Fibroblast of skin of left biceps (primary cell): ENCODE measurements at regions not wholly inside any gene's neighbourhood (a gene's known extent, or its start where the extent isn't known, plus 50 kb on each side); places are given as distances from the start of the nearest gene placed in this dataset.

ENCODE experiments used
- DNase-seq, 2 experiments: peaks; one replicate each; pipeline ENCODE4 v3.0.0-alpha.2; 2013; ENCODE audit warnings: low read depth in 2 of 2

DNA sequence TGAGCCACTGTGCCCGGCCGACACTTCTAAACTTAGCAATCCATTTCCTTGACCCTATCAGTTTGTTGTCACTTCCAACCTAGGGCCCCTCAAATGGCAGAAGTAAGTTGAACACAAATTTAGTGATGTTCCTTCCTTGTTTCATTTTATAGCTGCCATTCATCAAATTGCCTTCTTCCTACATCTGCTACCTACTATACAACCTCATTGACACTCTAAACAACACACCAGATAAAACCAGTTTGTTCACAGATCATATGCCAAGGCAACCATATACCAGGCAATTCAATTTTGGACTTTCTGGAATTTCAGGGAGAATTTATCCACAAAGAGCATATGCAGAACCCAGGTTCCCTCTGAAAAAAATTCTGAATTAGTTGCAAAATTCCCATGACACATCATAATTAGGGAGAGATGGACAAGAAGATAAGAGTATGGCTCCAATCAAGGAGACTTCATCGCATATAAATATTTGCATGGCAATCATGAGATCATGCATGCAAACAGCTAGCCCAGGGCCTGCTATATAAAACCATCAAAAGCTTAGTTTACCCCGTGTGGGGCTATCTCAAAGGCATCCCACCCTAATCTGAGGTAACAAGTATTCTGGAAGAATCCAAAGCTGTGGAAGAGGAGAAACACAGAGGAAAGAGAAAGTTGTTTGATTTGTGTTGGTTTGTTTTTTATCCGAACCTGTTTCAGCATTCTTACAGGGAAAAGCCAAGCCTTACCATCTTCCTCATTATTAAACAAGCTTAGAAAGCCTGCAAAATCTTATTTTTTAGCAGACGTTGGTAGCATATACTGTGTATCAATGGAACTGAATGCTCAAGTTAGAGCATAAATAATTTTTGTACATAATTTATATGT lies 132.8 kb upstream of the TNFAIP3 start:
- no peak for DNase-seq

DNA sequence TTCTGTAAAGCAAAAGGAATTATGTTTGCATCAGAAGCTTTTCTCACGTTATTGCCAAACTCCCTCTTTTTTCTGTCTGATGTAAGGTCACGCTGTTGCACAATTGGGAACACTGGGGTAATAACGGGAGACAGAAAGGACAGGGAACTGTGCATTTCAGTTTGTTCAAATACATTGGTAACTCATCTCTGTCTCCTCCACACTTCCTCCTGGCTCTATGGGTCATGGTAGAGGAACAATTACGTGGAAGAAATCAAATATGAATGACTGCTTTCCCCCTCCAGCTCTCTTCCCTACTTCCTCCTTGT lies 132.2 kb upstream of the TNFAIP3 start:
- no peak for DNase-seq

DNA sequence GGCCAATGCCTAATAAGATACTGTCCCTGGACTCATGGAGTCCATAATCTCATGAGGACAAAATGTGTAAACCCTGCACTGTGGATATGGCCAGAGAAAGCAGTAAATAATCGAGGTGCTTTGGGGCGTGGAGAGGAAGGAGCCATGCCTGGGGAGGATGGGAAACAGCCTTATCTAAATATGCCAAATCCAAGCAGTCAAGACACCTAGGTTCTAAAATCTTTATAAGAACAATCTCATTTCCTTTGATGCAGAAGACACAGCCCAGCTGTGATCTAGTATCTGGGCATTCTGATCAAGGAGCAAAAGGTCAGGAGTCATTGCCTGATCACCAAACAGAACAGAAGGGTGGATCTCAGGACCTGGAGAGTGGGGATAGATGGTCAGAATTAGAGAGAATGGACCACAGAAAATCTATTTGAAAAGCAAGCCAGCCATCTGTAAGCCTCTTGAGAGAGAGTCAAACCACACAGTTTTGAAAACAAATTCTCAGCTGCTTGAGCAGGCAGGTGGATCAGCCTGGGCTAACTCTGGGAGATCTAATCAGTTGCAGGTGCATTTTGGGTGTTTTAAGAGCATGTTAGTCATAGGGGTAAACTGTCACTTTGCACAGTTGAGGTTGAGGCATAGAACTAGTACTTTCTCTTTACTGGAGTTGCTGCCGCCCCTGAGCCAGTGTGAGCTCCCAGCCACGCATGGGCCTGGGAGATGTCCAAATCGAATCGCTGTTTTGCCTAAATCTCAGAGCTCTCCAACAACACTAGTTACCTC lies 130.8 kb upstream of the TNFAIP3 start:
- DNase-seq, result no peak

DNA sequence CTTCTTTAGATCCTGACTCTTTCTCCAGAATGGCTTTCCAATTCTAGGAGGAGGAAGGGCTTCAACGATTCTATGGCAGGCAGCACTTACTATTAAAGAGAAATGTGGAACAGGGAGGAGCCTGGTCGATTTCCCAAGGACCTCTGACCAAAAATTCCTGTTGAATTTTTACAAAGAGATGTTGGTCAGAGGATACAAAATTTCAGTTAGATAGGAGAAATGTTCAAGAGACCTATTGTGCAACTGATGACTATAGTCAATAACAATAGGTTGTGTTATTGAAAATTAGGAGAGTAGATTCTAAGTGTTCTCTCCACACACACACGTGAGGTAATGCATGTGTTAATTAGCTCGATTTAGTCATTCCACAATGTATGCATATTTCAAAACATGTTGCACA lies 130.1 kb upstream of the TNFAIP3 start:
- no peak for DNase-seq

DNA sequence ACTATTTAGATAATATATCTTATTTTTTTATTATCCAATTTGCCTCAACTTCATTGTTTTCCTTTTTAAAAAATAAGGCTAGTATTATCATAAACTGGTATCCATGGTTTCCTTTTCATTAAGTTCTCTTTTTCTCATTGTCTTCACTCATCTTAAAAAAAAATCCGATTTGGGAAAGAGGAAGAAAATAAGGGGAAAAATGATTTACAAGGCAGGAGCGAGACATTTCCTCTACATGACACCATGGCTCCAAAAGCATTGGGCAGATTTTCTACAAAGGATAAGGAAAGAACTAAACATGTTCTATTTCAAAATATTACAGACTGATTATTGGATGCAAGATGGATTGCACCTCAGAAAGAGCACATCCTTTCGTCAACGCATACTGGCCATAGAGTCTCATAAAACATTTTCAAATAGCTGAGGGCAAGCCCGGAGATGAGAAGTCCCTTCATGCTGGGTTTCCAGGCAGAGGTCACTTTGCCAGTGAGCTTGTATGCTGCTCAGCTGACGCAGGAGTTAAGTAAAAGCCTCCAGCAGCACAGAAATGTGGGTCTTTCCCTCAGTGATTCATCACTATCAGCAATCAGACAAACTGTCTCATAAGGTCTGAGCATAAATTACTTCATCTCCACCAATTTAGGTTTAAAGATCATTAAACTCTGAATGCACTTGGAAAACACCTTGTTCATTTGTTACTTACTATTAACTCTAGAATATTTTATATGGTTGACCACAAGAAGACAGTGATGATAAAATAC lies 129.0 kb upstream of the TNFAIP3 start:
- no peak for DNase-seq

DNA sequence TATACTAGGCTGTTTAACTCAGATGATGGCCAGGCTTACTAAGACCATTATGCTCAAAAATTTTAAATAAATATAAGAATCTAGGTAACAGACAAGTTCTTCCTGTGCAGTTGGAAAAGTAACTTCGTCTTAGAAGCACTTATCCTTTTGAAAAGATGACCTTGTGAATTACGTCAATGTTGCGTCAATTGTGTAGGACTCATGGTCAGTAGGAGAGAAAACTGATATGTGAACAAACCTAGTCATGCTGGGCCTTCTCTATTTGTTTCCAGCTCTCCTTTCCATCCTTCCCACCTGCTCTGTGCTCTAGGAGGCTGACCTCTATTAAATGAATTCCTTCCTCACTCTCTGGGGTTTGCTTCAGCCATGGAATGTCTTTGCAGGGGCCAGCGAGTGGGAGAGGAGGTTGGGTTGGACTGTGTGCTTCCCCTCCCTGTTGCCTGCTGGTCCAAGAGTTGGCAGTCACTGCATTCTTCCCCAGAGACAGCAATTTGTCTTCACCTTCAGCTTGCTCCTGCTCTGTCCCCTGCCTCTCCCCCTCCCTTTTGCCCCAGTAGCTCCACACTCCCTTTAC lies 128.0 kb upstream of the TNFAIP3 start:
- no peak for DNase-seq

DNA sequence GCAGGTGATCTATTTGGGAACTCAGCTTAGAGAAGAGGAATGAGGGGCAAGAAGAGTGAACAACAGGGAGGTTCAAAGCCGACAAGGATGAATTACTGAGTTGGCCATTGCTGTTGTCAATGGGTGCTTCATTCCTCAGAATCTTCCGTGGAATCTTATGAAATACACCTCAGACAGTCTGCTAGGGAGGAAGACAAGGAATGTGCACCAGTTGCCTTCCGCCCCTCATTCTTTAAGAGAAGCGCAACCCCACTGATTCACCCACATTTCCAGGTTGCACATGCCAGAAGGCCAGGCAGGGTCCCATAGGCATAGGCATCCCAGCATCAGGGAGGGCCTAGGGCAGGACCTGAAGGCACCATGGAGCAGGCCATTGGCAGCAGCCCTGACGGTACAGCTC lies 127.5 kb upstream of the TNFAIP3 start:
- DNase-seq, result no peak

DNA sequence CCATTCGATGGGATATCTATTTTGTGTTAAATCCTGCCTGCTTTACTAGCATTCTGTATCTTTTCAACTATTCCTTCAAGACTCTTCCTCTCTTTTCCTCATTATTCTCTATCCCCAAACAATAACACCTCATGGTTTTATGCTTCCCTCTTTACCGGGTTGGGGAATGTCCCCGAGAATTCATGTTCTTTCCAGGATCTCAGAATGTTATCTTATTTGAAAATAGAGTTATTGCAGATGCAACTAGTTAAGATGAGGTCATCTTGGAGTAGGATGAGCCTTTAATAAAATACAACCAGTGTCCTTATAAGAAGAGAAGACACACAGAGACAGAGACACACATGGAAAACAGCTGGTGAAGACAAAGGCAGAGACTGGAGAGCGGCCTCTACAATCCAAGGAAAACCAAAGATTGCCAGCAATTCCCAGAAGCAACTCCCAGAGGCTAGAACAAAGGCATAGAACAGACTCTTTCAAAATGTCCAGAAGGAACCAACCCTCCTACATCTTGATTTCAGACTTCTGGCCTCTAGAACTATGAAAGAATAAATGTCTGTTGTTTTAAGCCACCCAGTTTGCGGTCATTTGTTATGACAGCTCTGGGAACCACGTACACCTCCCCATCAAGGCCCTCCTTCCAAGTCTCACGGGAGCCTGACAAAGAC lies 126.8 kb upstream of the TNFAIP3 start:
- no peak for DNase-seq

DNA sequence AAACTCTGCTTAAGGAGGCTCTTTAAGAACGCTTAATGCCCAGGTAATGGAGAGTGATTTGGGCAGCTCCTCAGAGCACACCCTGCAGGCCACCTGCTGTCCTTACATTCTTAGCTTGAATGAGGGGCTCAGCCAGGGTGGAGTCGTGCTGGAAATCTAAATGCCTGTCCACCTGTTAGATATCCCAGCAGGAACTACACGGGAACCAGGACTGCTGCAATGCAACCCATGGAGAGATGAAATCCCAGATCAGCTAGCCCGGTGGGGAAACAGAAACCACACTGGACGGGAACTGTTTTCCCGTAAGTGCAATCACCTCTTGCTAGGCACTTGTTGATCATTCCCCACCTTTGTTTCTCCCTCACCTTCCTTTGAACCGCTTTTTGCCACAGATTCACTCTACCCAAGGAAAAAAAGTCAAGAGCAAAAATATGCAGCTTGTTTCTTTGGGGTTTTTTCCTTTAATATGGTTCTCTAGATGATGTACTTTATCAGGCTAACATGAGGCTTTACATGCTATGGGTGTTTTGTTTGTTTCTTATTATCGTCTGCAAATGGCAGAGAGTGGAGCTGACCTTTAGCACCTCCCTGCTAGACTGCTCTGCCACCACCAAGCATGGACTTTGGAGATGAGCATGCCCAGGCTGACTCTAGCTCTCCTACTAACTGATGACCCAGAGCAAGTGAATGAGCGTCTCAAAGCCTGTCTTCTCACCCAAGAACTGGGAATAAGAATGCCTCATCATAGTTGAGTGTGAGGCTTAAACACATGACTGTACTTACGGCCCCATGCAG lies 125.9 kb upstream of the TNFAIP3 start:
- DNase-seq, result no peak

DNA sequence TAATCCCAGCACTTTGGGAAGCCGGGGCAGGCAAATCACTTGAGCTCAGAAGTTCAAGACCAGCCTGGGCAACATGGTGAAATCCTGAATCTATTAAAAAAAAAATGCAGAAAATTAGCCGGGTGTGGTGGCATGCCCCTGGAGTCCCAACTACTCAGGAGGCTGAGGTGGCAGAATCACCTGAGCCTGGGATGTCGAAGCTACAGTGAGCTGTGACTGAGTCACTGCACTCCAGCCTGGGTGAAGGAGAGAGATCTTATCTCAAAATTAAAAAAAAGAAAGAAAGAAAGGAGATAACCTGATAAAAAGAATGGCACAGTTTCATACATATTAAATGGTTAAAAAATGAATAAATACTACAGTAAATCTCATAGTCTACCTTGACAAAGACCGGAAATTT lies 123.6 kb upstream of the TNFAIP3 start:
- no peak for DNase-seq

DNA sequence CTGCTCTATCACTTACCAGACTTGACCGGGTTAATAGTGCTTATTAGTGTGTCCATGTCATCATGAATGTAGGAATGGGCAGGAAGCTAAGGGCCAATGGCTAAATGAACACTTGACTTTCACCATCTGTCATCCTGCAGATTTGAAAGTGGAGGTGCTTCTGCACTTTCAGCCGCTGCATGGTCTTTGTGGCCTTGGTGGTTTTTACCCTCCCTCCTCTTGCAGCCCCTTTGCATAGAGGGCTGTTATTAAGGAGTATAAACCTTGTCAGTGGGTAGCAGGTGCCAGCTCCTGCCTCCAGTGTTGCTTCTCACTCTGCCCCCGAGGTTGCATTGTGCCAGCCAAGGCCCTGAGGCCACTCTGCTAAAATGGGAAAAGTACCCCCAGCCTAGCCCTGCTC lies 122.2 kb upstream of the TNFAIP3 start:
- DNase-seq, result no peak

DNA sequence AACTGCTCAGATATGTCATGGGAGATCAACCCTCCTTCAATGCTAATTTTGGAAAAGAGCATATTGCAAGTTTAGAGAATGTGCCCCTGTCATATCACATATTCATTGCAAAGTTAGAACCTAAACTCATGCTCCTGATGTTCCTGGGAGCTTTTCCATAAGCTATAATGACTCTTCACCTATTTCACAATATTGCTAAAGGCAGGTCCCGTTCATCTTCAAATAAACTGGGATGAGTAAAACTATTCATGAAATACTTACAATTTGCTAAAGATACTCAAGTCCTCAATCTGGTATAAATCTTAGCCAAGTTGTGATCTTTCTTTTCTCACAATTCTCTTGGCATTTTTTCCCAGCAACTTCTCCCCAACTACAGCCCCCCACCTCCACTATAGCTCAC lies 121.7 kb upstream of the TNFAIP3 start:
- no peak for DNase-seq

DNA sequence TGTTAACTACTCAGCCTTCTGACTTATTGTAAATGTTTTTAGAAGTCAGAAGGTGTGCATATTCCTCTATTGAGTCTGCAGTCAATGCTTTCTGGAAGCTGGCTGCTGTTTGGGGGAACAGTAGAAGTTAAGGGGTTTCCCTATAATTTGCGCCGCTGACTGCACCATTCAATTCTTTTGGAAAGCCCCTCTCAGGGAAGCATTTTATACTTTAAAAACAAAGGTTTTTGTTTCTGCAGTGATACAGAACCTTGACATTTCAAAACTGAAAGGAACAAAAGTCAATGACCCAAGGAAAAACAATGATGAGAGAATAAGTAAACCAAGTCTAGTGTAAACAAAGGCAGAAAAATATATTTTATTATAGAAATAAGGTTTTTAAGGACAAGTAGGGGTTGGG lies 120.8 kb upstream of the TNFAIP3 start:
- DNase-seq, result no peak

DNA sequence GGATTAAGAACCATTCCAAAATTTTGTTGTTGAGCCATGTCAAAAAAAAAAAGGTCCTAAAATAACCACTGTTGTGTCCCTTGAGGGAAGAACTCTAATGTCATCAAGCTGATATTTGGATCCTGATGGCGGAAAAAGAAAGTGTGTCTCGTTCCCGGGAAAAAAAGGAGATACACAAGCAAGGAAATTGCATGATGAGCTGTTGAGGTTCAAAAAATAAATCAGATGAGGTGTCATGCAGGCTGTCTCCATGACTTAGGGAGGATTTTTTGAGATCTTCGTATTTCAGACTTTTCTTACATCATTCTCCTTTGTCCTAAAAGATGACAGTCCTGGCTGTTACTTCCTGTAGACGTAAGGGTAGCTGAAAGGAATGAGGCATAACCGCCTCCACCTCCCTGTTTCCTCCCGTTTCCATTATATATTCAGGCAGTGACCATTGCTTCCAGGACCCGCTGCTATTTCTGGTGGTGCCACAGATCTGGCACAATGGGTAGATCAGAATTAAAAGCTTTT lies 117.3 kb upstream of the TNFAIP3 start:
- no peak for DNase-seq

DNA sequence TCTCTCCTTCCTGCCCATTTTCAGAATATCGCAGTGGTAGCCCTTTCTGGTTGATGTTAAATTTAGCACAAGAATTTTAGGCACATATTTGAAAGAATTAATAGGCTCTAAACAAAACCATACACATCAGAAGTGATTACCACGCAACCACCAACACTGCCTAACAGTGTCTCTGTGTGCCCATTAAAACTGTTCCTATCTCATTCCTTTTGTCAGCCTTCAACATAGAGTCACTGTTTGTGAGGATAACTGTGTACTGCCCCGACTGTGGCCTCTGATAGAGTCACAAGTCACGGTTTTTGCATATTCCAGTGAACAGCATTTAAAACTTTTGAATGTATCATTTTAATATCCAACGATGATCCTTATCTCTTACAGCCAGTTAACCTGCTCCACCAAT lies 116.8 kb upstream of the TNFAIP3 start:
- no peak for DNase-seq

DNA sequence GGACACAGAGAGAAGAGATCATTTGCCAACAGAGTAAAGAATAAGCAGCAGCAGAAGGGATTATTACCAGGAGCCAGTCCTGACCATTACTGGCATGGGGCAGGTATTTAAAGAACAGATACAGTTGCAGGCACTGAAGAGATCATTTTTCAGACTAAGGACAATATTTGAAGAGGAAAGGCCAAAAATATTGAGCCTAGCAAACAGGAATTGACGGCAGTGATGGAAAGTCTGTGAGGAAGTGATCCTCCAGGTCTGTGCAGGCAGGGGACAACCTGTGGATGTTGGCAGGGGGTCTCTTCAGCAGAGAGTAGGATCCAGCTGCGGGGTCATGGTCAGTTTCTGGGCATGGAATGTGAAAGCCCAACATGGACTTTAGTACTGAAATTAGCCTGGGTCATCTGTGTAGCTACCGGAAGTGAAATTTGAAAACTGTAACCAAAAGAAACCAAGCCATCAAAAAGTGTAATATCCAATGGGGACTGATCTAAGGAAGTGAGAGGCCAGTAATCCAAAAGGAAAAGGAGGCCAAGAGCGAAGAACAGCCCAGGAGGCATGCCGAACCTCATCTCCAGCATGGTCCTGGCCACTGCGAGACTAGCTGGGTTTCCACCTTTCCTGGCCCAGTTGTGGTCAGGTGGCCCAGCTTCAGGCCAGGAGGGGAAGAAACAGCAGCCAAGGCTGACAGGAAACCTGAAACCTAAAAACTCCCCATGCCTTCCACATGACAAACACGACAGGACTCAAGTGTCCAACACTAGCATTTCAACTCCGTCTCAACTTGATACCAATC lies 115.1 kb upstream of the TNFAIP3 start:
- DNase-seq, result no peak

DNA sequence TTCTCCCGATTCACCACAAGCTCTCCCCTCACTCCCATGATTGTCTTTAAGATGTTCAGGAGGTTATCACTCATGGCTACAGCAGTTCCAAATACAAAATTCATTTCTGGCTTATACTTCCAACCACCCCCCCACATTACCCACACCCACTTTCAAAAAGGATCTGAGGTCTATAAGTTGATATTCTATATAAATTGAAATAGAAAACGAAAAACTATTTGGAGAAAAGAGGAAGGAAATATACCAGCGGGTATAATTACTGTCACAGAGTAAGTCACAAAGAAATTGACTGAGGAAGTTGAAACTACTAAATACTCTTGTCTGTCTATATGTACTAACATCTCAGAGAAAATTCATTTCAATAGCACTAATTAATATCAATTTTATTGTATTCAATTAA lies 112.7 kb upstream of the TNFAIP3 start:
- DNase-seq, result no peak

DNA sequence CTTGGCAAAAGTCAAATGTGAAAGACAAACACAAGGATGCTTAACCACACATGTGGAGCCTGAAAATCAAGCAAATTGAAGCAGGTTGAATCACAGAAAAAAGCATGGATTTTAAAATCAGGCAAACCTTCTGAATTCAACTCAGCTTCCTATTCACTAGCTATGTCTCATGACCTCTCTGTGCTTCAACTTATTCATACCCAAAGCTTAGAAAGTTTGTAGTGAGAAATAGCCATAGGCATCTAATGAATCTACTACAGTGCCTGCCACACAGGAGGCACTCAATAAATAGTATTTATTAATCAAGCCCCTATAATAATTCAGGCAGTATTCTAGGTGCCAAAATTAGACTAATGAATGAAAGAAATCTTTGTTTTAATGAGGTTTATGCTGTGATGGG lies 112.2 kb upstream of the TNFAIP3 start:
- no peak for DNase-seq

DNA sequence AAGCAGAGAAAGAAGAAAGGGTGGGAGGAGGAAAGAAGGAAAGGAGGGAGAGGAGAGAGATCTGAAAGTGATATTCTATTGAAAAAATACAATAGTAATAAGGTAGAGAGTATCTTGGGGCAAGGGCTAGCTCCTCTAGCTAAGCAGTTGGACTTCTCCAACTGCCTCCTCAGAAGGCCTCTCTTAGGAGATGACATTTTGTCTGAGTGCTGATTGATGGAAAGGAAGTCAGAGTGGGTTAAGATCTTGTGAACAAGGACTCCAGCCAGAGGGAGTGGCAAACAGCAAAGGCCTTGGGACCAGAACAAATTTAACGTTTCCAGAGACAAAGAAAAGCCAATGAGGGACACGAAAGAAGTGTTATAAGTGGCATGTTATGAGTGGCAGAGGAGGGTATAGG lies 111.8 kb upstream of the TNFAIP3 start:
- DNase-seq, result no peak

DNA sequence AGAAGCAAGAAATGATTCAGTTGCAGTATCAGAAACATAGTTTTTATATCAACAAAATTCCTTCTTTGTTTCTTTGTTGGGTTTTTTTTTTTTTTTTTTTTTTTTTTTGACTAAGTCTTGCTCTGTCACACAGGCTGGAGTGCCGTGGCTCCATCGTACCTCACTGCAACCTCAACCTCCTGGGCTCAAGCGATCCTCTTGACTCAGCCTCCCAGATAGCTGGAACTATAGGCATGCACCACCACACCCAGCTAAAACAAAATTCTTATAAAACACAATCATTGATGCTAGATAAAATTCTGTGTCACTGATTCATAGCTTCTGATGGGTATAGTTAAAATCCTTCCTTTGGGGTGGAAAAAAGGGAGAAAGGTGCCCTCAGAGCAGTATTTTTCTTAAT lies 110.3 kb upstream of the TNFAIP3 start:
- DNase-seq, result no peak
